Tibial nerve (tissue), 4 donors: ENCODE measurements at regions not wholly inside any gene's neighbourhood (a gene's known extent, or its start where the extent isn't known, plus 50 kb on each side); places are given as distances from the start of the nearest gene placed in this dataset.

Experiments used
- DNase-seq, 2 donors: peaks; one replicate each; pipeline ENCODE4 v3.0.0-alpha.2; 2019; ENCODE audit warnings: low spot score in 2 of 2
- H3K27ac ChIP-seq, 4 donors: fragments of 200-600 bp; sonication (generic) in 3 of 4; one replicate each; pipeline ENCODE4 v1.5.1; 2017 to 2019; ENCODE audit warnings: mild to moderate bottlenecking in 1 of 4
- H3K27me3 ChIP-seq, 2 donors: fragments of 200-600 bp; sonication (generic) in 1 of 2; one replicate each; pipeline versions ENCODE4 v1.5.1 to v1.6.0; 2017 to 2019
- H3K36me3 ChIP-seq, 3 donors: fragments of 200-600 bp; sonication (generic); one replicate each; pipeline ENCODE4 v1.5.1; 2018 to 2019
- H3K4me1 ChIP-seq, 4 donors: fragments of 200-600 bp; sonication (generic) in 3 of 4; one replicate each; pipeline ENCODE4 v1.5.1; 2017 to 2019
- H3K4me3 ChIP-seq, 4 donors: fragments of 200-600 bp; sonication (generic) in 3 of 4; one replicate each; pipeline ENCODE4 v1.5.1; 2017 to 2019; ENCODE audit warnings: mild to moderate bottlenecking in 1 of 4, moderate library complexity in 1 of 4
- H3K9me3 ChIP-seq, 4 donors: fragments of 200-600 bp; sonication (generic) in 3 of 4; one replicate each; pipeline ENCODE4 v1.5.1; 2017 to 2019
- EP300 ChIP-seq, 2 donors: sonication (generic); formaldehyde crosslinking; IDR thresholded peaks; one replicate each; pipeline ENCODE4 v1.6.1; 2017; ENCODE audit warnings: antibody characterized with exemption in 2 of 2, mild to moderate bottlenecking in 1 of 2
- POLR2A ChIP-seq, 2 donors: fragments of 450-650 bp; IDR thresholded peaks; one replicate each; pipeline ENCODE4 v1.6.1; 2017; ENCODE audit warnings: antibody characterized with exemption in 2 of 2, mild to moderate bottlenecking in 2 of 2, moderate library complexity in 2 of 2
- WGBS, 2 donors: methylation state at CpG; one replicate each; pipeline ENCODE4 v1.1.5; 2018; 5-methylcytosine and 5-hydroxymethylcytosine counted together
- TF ChIP-seq, protein P1 (sequence below), 5 experiments: fragments of 200-600 bp in 3 of 5; fragments of 450-650 bp in 2 of 5; sonication (generic) in 3 of 5; IDR thresholded peaks; one replicate each; pipeline ENCODE4 v1.5.1; 2016 to 2019; ENCODE audit warnings: antibody characterized with exemption in 5 of 5, mild to moderate bottlenecking in 3 of 5, moderate library complexity in 2 of 5

DNA sequence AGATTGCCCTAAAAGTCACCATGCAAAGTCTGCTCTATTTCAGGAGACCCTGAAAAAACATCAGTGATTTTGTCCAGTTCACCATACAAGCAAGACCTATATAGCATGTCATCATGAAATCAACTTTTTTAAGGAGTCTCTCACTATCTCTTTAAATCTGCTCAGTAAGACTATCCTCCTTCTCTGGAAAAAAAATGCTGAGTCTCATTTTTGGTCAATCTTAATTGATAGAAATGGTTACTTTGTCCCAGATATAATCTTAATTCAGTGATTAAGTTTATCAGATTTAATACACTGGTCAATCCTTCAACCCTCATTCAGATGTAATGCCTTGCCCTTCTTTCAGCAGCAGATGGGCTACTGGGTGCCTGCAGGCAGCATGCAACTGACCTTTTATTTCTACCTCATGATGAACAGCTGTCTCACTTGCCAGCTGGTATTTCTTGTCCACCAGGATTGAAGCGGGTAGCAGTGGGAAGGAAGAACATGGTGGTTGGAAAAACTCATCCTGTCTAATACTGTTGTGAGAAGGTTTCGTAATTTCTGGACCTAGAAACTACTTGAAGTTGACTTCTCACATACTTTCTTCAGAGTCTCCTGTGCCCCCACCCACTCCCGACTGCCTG lies 375.3 kb downstream of the DNAH5 start:
- H3K27me3 ChIP-seq: no peaks in the 10 kb centered on the region
- no peaks in the 10 kb centered on the region for H3K9me3 ChIP-seq
- TF ChIP-seq, protein P1, sequence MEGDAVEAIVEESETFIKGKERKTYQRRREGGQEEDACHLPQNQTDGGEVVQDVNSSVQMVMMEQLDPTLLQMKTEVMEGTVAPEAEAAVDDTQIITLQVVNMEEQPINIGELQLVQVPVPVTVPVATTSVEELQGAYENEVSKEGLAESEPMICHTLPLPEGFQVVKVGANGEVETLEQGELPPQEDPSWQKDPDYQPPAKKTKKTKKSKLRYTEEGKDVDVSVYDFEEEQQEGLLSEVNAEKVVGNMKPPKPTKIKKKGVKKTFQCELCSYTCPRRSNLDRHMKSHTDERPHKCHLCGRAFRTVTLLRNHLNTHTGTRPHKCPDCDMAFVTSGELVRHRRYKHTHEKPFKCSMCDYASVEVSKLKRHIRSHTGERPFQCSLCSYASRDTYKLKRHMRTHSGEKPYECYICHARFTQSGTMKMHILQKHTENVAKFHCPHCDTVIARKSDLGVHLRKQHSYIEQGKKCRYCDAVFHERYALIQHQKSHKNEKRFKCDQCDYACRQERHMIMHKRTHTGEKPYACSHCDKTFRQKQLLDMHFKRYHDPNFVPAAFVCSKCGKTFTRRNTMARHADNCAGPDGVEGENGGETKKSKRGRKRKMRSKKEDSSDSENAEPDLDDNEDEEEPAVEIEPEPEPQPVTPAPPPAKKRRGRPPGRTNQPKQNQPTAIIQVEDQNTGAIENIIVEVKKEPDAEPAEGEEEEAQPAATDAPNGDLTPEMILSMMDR (IDR thresholded peaks at IDR 0.05): no peak
- no peak for TF ChIP-seq EP300 (IDR thresholded peaks at IDR 0.05)
- no peak for TF ChIP-seq POLR2A (IDR thresholded peaks at IDR 0.05)
- WGBS, 2 donors: 87 to 95% methylated on average over 3 of the region's 3 CpGs
- H3K36me3 ChIP-seq: no peaks in the 10 kb centered on the region
- DNase-seq: no peak
- no peak overlapping the region for H3K27ac ChIP-seq
- no peak overlapping the region for H3K4me3 ChIP-seq
- no peaks in the 10 kb centered on the region for H3K4me1 ChIP-seq

DNA sequence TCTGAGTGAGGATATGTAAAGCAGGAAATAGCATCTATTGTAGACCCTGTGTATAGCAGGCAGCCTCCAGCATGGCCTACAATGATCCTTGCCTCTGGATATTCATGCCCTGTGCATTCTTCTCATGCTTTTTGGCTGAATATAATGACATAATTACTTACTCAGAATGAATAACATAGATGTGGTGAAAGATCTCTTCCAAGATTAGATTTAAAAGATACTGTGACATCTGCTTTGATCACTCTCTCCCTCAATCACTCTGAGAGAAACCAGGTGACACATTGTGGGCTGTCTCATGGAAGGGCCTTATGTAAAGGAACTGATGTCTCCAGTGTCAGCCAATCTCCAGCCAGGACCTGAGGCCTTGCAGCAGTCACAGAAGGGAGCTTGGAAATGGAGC lies 376.7 kb downstream of the DNAH5 start:
- no peaks in the 10 kb centered on the region for H3K27me3 ChIP-seq
- no peak overlapping the region for H3K27ac ChIP-seq
- H3K36me3 ChIP-seq: no peaks in the 10 kb centered on the region
- TF ChIP-seq, protein P1 (IDR thresholded peaks at IDR 0.05): no peak
- TF ChIP-seq EP300 (IDR thresholded peaks at IDR 0.05) (no peak), POLR2A (IDR thresholded peaks at IDR 0.05) (no peak)
- no peak for DNase-seq
- H3K4me3 ChIP-seq: no peak overlapping the region
- no peaks in the 10 kb centered on the region for H3K9me3 ChIP-seq
- no peaks in the 10 kb centered on the region for H3K4me1 ChIP-seq

DNA sequence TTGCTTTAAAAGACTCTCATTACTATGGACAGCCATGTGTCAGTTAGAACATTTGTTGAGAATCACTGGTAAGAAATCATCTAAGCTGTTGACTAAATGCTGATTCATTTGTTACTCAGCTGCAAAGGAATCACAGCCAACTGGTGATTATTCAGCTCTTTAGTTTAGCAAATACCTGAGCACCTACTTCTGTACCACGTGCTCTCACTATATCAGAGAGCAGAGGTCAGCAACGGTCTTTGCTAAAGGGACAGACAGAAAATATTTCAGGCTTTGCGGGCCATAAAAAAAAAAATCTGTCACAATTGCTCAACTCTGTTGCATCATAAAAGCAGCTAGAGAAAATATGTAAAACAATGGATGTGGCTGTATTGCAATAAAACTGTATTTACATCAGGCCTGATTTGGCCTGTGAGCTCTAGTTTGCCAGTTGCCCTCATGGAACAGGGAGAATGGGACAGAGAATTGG lies 377.6 kb downstream of the DNAH5 start:
- Histone ChIP-seq H3K36me3 (no peaks in the 10 kb centered on the region), H3K27me3 (no peaks in the 10 kb centered on the region), H3K9me3 (no peaks in the 10 kb centered on the region), H3K4me1 (no peaks in the 10 kb centered on the region), H3K4me3 (no peak overlapping the region), H3K27ac (no peak overlapping the region)
- DNase-seq: no peak
- 70 to 75% methylated on average over 3 of the region's 3 CpGs for WGBS, 2 donors
- TF ChIP-seq, protein P1 (IDR thresholded peaks at IDR 0.05): no peak
- TF ChIP-seq POLR2A (IDR thresholded peaks at IDR 0.05) (no peak), EP300 (IDR thresholded peaks at IDR 0.05) (no peak)

DNA sequence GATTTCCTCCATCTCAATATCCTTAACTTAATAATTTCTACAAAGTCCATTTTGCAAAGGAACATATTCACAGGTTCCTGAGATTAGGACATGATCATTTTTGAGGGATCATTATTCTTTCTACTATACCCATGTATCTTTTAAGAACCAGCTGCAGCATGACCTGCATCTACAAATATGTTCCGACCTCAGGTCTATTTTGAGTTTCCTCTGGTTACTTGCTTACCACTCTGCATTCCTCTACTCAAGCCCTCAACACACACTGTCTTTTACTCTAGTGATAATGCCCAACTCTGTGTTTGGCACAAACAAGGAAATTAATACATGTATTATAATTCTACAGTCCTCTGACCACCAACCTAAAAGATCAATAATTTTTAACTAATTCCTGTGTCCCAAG lies 386.1 kb downstream of the DNAH5 start:
- TF ChIP-seq EP300 (IDR thresholded peaks at IDR 0.05) (no peak), POLR2A (IDR thresholded peaks at IDR 0.05) (no peak)
- TF ChIP-seq, protein P1 (IDR thresholded peaks at IDR 0.05): no peak
- no peaks in the 10 kb centered on the region for H3K27me3 ChIP-seq
- 74 to 84% methylated on average over 1 of the region's 1 CpG for WGBS, 2 donors
- H3K36me3 ChIP-seq: no peaks in the 10 kb centered on the region
- no peaks in the 10 kb centered on the region for H3K4me1 ChIP-seq
- no peak overlapping the region for H3K27ac ChIP-seq
- H3K9me3 ChIP-seq: no peaks in the 10 kb centered on the region
- no peak for DNase-seq
- no peak overlapping the region for H3K4me3 ChIP-seq

DNA sequence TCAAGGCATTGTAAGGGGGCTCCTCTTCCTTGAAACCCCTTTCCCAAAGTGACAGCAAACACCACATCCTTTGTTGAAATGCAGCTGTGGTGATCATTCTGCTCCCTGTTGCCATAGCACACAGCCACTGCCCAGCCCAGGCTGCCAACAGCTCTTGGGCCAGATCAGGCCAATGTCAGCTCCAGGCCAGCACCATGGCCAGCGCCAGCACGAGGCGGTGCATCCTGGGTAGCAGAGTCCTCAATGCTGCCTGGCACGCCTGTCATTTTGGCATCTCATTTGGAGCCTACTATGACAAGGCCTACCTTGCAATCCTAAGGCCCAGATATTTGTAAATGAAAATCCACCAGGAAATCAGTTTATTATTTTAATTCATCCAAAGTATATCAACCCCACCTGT lies 390.6 kb downstream of the DNAH5 start:
- 16 to 42% methylated on average over 4 of the region's 4 CpGs for WGBS, 2 donors
- Histone ChIP-seq H3K4me1 (no peaks in the 10 kb centered on the region), H3K27ac (no peak overlapping the region), H3K9me3 (no peaks in the 10 kb centered on the region), H3K4me3 (no peak overlapping the region), H3K36me3 (no peaks in the 10 kb centered on the region), H3K27me3 (no peaks in the 10 kb centered on the region)
- no peak for TF ChIP-seq EP300 (IDR thresholded peaks at IDR 0.05)
- TF ChIP-seq POLR2A (IDR thresholded peaks at IDR 0.05): no peak
- TF ChIP-seq, protein P1 (IDR thresholded peaks at IDR 0.05): no peak
- DNase-seq: no peak
